NCI-H1417 treated with DMSO at 0.1 percent for 48 hours (cell line): ENCODE measurements at regions not wholly inside any gene's neighbourhood (a gene's known extent, or its start where the extent isn't known, plus 50 kb on each side); places are given as distances from the start of the nearest gene placed in this dataset.
"Not testable (repeated sequence)": the region's sequence is repeated elsewhere in the genome, so short reads cannot be mapped to it uniquely, and the experiment has no call there.

Experiments used
- DNase-seq: peaks from one replicate; lab custom pipeline; 2025; lab: John Stamatoyannopoulos, UW

- no peak for DNase-seq
Measured at GRCh38 chr2:234558642-234559041, 61.8 kb upstream of the ARL4C start.

DNA sequence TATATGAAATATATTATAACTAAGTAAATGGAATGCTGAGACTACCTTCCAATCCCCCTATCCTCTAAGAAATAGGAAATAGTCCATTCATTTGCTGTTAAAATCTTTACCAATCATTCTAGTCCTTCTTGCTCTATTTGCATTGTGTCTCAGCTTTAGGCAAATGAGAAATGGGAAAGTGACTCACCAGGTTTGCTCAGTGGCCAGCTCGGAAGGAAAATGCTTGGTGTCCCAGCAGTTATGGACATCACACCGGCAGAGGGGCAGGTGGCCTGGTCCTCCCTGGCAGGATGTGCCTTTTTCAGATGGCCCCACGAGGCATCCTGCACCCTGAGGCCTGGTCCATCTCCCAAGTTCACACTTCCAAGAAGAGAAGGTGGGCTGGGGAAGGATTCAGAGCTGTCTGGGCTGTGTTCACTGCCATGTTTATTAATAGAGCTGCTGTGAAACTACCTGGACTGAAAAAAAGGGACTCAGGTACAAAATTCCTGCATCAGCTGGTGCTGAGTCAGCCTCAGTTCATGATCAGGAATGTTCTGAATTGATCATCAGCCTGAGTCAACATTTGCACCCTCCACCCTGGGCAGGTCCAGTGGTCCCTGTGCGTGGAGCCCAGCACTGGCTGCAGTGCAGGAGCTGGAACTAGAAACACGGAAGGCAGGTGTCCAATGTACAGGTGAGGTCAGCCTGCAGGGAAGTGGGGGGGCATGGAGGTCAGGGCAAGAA is 60.1 kb upstream of the ARL4C start:
- no peak for DNase-seq

DNA sequence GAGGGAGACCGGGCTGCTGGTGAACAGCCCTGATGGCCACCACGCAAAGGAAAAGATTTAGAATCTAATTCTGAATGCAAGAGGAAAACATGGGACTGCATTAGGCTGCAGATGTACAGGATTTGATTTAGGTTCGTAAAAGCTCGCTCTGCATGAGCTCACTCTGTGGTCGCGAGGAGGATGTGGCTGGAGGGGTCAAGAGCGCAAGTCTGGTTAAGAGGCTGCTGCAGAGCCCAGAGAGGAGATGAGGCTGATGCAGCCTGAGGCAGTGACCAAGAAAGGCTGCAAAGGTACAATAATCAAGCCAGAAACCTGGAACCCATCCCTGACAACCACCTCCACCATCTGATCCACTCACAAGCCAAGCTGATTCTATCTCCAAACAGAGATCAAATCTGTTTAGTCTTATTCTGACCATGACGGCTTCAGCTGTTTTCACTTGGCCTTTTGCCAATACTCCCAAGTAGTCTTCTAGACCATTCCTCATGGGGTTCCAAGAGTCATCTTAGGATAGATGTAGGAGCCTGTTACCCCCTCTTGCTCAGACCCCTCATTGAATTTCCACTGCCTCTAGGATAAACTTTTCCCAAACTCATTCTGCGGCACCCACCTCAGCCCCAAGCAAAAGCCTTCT is 58.9 kb upstream of the ARL4C start:
- no peak for DNase-seq

GRCh38 chr2:234555161-234555560 is 58.3 kb upstream of the ARL4C start:
- no peak for DNase-seq

DNA sequence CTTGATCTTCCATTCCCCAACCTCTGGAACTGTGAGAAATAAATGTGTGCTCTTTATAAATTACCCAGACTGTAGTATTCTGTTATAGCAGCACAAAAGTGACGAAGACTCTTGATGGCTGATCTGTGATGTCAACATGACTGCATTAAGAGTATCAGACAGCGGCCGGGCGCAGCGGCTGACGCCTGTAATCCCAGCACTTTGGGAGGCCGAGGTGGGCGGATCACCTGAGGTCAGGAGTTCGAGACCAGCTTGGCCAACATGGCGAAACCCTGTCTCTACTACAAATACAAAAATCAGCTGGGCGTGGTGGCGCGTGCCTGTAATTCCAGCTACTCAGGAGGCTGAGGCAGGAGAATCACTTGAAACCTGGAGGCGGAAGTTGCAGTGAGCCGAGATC is 56.3 kb upstream of the ARL4C start:
- DNase-seq = not testable (repeated sequence)

GRCh38 chr2:234550511-234551107 is 53.7 kb upstream of the ARL4C start:
- peak; percentile 62 for DNase-seq

GRCh38 chr2:234550056-234550455 is 53.2 kb upstream of the ARL4C start:
- no peak for DNase-seq

DNA sequence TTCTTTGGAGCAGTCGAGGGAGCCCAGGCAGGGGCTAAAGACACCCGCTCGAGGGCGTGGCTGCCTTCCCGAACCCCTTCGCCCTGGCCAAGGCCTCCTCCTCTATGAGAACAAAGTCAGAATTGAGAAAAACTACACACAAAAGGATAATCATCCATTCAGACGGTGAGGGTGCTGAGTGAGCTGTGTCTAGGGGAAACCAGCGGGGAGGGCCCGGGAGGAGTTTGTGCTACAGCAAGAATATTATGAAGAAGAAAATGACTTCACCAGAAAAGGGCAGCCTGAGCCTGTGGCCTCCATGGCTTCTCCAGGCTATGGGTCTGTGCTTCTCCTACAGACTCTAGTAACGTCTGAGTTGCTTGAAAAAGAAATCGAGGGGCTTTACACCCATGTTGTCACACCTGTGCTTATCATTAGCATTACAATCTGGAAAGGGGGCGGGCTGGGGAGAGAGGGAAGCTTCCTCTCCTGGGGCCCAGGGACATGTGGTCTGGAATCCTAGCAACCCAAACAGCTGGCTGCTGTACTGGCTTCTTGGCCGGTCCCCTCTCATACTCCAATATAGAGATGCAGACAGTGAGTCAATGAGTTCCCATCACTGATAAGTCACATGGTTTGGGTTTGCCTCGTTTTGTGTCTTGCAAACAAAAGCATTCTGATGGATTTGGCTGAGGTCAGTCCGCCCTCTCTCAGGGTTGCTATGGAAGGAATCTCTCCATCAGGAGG is 52.0 kb upstream of the ARL4C start:
- DNase-seq = no peak

- no peak for DNase-seq
Measured at GRCh38 chr2:234546770-234547169, 49.9 kb upstream of the ARL4C start.
